HFF-Myc (cell line): ENCODE measurements at regions not wholly inside any gene's neighbourhood (a gene's known extent, or its start where the extent isn't known, plus 50 kb on each side); places are given as distances from the start of the nearest gene placed in this dataset.
"Not testable (repeated sequence)": the region's sequence is repeated elsewhere in the genome, so short reads cannot be mapped to it uniquely, and the experiment has no call there.

ENCODE experiments used
- DNase-seq: peaks from one replicate; pipeline ENCODE4 v3.0.0-alpha.2; 2011; ENCODE audit warnings: low read depth; ENCODE audit errors: extremely low read depth
- H3K4me3 ChIP-seq: replicated peaks from 2 replicates; pipeline ENCODE4 v1.5.1; 2011; ENCODE audit warnings: low read depth, mild to moderate bottlenecking, control low read depth, low read length
- TF ChIP-seq, protein P1 (sequence below): IDR thresholded peaks from 2 replicates; pipeline ENCODE4 v1.5.1; 2012; ENCODE audit warnings: mild to moderate bottlenecking, low read depth, low read length, control low read depth; ENCODE audit errors: missing control alignments

- TF ChIP-seq, protein P1, sequence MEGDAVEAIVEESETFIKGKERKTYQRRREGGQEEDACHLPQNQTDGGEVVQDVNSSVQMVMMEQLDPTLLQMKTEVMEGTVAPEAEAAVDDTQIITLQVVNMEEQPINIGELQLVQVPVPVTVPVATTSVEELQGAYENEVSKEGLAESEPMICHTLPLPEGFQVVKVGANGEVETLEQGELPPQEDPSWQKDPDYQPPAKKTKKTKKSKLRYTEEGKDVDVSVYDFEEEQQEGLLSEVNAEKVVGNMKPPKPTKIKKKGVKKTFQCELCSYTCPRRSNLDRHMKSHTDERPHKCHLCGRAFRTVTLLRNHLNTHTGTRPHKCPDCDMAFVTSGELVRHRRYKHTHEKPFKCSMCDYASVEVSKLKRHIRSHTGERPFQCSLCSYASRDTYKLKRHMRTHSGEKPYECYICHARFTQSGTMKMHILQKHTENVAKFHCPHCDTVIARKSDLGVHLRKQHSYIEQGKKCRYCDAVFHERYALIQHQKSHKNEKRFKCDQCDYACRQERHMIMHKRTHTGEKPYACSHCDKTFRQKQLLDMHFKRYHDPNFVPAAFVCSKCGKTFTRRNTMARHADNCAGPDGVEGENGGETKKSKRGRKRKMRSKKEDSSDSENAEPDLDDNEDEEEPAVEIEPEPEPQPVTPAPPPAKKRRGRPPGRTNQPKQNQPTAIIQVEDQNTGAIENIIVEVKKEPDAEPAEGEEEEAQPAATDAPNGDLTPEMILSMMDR = peak; percentile 41
- no peak for DNase-seq
- H3K4me3 ChIP-seq = no peak overlapping the region
These were observed 759.4 kb downstream of the ADCYAP1 start for GRCh38 chr18:1663879-1664705.

GRCh38 chr18:1665079-1665478 is 760.4 kb downstream of the ADCYAP1 start:
- DNase-seq = no peak
- TF ChIP-seq, protein P1 = no peak

GRCh38 chr18:1668279-1668678 is 763.6 kb downstream of the ADCYAP1 start:
- no peak for DNase-seq
- TF ChIP-seq, protein P1 = no peak
- H3K4me3 ChIP-seq = no peak overlapping the region

More at GRCh38 chr18:1665079-1665478, 760.4 kb downstream of the ADCYAP1 start:
- H3K4me3 ChIP-seq = no peak overlapping the region

- not testable (repeated sequence) for H3K4me3 ChIP-seq, DNase-seq
These were observed 767.0 kb downstream of the ADCYAP1 start for GRCh38 chr18:1671710-1672109.

DNA sequence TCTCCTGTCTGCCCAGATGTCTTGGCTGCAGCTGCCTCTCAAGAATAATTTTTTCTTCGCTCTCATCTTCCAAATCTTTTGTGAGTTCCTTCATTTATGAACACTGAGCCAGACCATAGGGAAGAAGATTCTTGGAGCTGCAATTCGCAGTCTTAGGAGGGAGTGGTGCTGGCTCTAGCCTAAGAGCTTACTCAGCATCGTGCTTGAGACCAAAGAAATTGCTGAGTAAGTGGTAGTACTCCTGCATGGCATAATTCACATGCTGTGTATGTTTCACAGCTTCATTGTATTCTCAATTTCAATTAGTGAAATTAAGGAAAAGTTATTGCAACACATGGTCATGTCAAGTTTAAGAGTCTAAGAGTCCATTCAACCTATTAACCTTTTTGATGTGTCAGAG is 771.7 kb downstream of the ADCYAP1 start:
- TF ChIP-seq, protein P1 = no peak
- DNase-seq = no peak
- H3K4me3 ChIP-seq = no peak overlapping the region

- H3K4me3 ChIP-seq = no peak overlapping the region
- TF ChIP-seq, protein P1 = no peak
- DNase-seq = no peak
These were observed 775.4 kb downstream of the ADCYAP1 start for GRCh38 chr18:1680108-1680507.

- H3K4me3 ChIP-seq = no peak overlapping the region
- no peak for DNase-seq
- TF ChIP-seq, protein P1 = no peak
These were observed 787.2 kb downstream of the ADCYAP1 start for GRCh38 chr18:1691863-1692262.
